K562 (cell line): ENCODE measurements at regions not wholly inside any gene's neighbourhood (a gene's known extent, or its start where the extent isn't known, plus 50 kb on each side); places are given as distances from the start of the nearest gene placed in this dataset.

Experiments used
- ATAC-seq: fragments of 200-7000 bp; cut with Tn5 transposase; 3 replicates; pipeline ENCODE4 v1.9.1; 2020; ENCODE audit warnings: moderate library complexity
- BruUV-seq: library from RNA; stranded (reverse); fragments of 400-500 nt; replicated peaks from 2 replicates; lab custom pipeline; 2021; lab: Mats Ljungman, UMichigan
- CTCF ChIA-PET: fragments of 300-600 bp; formaldehyde crosslinking; extraction: SDS; loops from one replicate; lab custom pipeline; 2021; ENCODE audit warnings: low intra/inter-chr PET ratio; lab: Yijun Ruan, JAX
- POLR2A ChIA-PET: fragments of 300-600, 350-650 bp; sonication (Branson Sonifier 250); formaldehyde crosslinking; extraction: SDS; loops from one replicate; lab custom pipeline; 2021; ENCODE audit warnings: antibody characterized with exemption, inconsistent platforms; lab: Yijun Ruan, JAX
- DNase-seq, 4 experiments: peaks; one replicate each; pipeline versions ENCODE4 v3.0.0 to v3.0.0-alpha.2; 2011 to 2018; ENCODE audit warnings: low spot score in 3 of 4, mixed read lengths in 3 of 4; ENCODE audit errors: extremely low read depth in 1 of 4
- FAIRE-seq: peaks from 2 replicates; lab custom pipeline; 2011; peaks lifted over from hg19 to GRCh38; lab: Jason Lieb, UNC
- H2AFZ ChIP-seq: 2 replicates; pipeline ENCODE4 v1.6.0; 2011; ENCODE audit warnings: low read depth, low read length, control low read depth, inconsistent platforms
- H3K27ac ChIP-seq: fragments of 200-600 bp; 3 replicates; pipeline ENCODE4 v1.8.0; 2011; ENCODE audit warnings: low read depth, mild to moderate bottlenecking, control low read depth, inconsistent platforms, low read length, moderate library complexity, mixed read lengths; ENCODE audit errors: extremely low read depth
- H3K27me3 ChIP-seq, 2 experiments: fragments of 300-600 bp in 1 of 2; 2 replicates in 1 of 2; 3 replicates in 1 of 2; pipeline versions ENCODE4 v1.6.0 to v1.8.0; 2011; ENCODE audit warnings: inconsistent platforms in 2 of 2, low read length in 2 of 2, mild to moderate bottlenecking in 1 of 2, mixed read lengths in 1 of 2, moderate library complexity in 1 of 2; ENCODE audit not compliant: control insufficient read depth in 2 of 2, insufficient read depth in 2 of 2
- H3K36me3 ChIP-seq: fragments of 300-600 bp; 3 replicates; pipeline ENCODE4 v1.8.0; 2011; ENCODE audit warnings: mild to moderate bottlenecking, low read length, inconsistent platforms; ENCODE audit not compliant: control insufficient read depth, insufficient read depth
- H3K4me1 ChIP-seq, 2 experiments: fragments of 200-600 bp in 1 of 2; replicated peaks in 1 of 2; 2 replicates in 1 of 2; 3 replicates in 1 of 2; pipeline versions ENCODE4 v1.5.1 to v1.8.0; 2011; ENCODE audit warnings: inconsistent platforms in 2 of 2, low read length in 2 of 2, mild to moderate bottlenecking in 1 of 2, mixed read lengths in 1 of 2, moderate library complexity in 1 of 2; ENCODE audit not compliant: control insufficient read depth in 2 of 2, insufficient read depth in 2 of 2
- H3K4me2 ChIP-seq: 2 replicates; pipeline ENCODE4 v1.6.1; 2011; ENCODE audit warnings: low read length, control low read depth, inconsistent platforms, mixed read lengths; ENCODE audit not compliant: insufficient read depth
- H3K4me3 ChIP-seq: fragments of 200-600 bp; sonication (generic), shearing (Covaris generic); 2 replicates; pipeline ENCODE4 v1.5.1; 2016; ENCODE audit warnings: control low read depth, inconsistent platforms
- H3K79me2 ChIP-seq: fragments of 200-600 bp; 3 replicates; pipeline ENCODE4 v1.8.0; 2011; ENCODE audit warnings: low read length, inconsistent platforms; ENCODE audit not compliant: control insufficient read depth, insufficient read depth
- H3K9ac ChIP-seq, 2 experiments: 2 replicates each; pipeline versions ENCODE4 v1.6.0 to v1.6.1; 2011; ENCODE audit warnings: low read depth in 2 of 2, low read length in 2 of 2, control low read depth in 1 of 2, inconsistent platforms in 1 of 2, mild to moderate bottlenecking in 1 of 2, mixed read lengths in 1 of 2; ENCODE audit not compliant: insufficient read depth in 1 of 2
- H3K9me1 ChIP-seq: one replicate; pipeline ENCODE4 v1.6.0; 2011; ENCODE audit warnings: inconsistent platforms, mild to moderate bottlenecking, low read length, moderate library complexity; ENCODE audit not compliant: control insufficient read depth, insufficient read depth
- H3K9me3 ChIP-seq: replicated peaks from 2 replicates; pipeline ENCODE4 v1.5.1; 2011; ENCODE audit warnings: low read depth, low read length, inconsistent platforms; ENCODE audit not compliant: control insufficient read depth, insufficient read depth
- H4K20me1 ChIP-seq: replicated peaks from 2 replicates; pipeline ENCODE4 v1.6.1; 2011; ENCODE audit warnings: low read length, inconsistent platforms, mixed read lengths; ENCODE audit not compliant: control insufficient read depth, insufficient read depth
- ATF7 ChIP-seq: fragments of 450-650 bp; IDR thresholded peaks from 2 replicates; pipeline ENCODE4 v1.7.1; 2014; ENCODE audit warnings: mild to moderate bottlenecking, moderate library complexity
- EGR1 ChIP-seq: fragments of 450-650 bp; conservative IDR thresholded peaks from 2 replicates; pipeline ENCODE4 v1.6.1; 2017; ENCODE audit warnings: mild to moderate bottlenecking
- SPI1 ChIP-seq: IDR thresholded peaks from 2 replicates; pipeline ENCODE4 v1.6.1; 2011; ENCODE audit warnings: low read depth, low read length, control low read depth, borderline replicate concordance
- TBL1XR1 ChIP-seq, 2 experiments: IDR thresholded peaks; 2 replicates each; pipeline ENCODE4 v1.6.1; 2012; ENCODE audit warnings: improper control_type of control experiment in 2 of 2, low read length in 2 of 2, mild to moderate bottlenecking in 1 of 2
- ZNF764 ChIP-seq: fragments of 250-450 bp; sonication (Bioruptor Pico); IDR thresholded peaks from 2 replicates; pipeline ENCODE4 v1.4.0; 2020; ENCODE audit warnings: low read depth, mild to moderate bottlenecking, moderate library complexity
- WGBS: fragments of 100-300 bp; shearing (Covaris generic); methylation state at CpG from one replicate; pipeline ENCODE4 v1.1.6; 2016; ENCODE audit warnings: low coverage, mixed read lengths; ENCODE audit not compliant: insufficient coverage; ENCODE audit errors: missing lambda C conversion rate; 5-methylcytosine and 5-hydroxymethylcytosine counted together
- in situ Hi-C: fragments of 300-500 bp; cut with MboI; formaldehyde crosslinking; loops from 4 replicates; pipeline ENCODE4 v1.15.0; 2018; ENCODE audit warnings: inconsistent platforms, mixed read lengths
- intact Hi-C: fragments of 100-400 bp; cut with micrococcal nuclease; formaldehyde crosslinking; loops from 2 replicates; pipeline ENCODE4 v1.14.2; 2022

GRCh38 chr16:52035436-52035835 lies 511.5 kb downstream of the TOX3 start:
- intact Hi-C loops, result no loop called here
- no peak for FAIRE-seq

GRCh38 chr16:52034830-52035229 lies 512.1 kb downstream of the TOX3 start:
- no TSS peak for BruUV-seq
- no peak for FAIRE-seq
- POLR2A ChIA-PET, result no interaction called here

More at GRCh38 chr16:52035436-52035835, 511.5 kb downstream of the TOX3 start:
- H3K79me2 ChIP-seq, result no peaks in the 10 kb centered on the region
- POLR2A ChIA-PET, result no interaction called here
- no peaks in the 10 kb centered on the region for H3K4me1 ChIP-seq
- no peaks in the 10 kb centered on the region for H3K9me3 ChIP-seq
- H4K20me1 ChIP-seq, result no peaks in the 10 kb centered on the region
- no peak for ATAC-seq
- no peaks in the 10 kb centered on the region for H3K27me3 ChIP-seq
- TF ChIP-seq TBL1XR1 (IDR thresholded peaks at IDR 0.05; ENCODE audit: low read length in 2 of 2) (no peak), ATF7 (no peak), ZNF764 (CRISPR knock-in tag) (no peak)
- TF ChIP-seq, all 486 proteins: peak for 0
- Histone ChIP-seq H3K27ac (no peak overlapping the region), H3K36me3 (no peaks in the 10 kb centered on the region), H2AFZ (no peak overlapping the region), H3K4me2 (no peak overlapping the region), H3K9me1 (no peaks in the 10 kb centered on the region), H3K4me3 (no peak overlapping the region), H3K9ac (no peak overlapping the region)
- in situ Hi-C loops, result no loop called here
- no peak for DNase-seq
- no TSS peak for BruUV-seq
- CTCF ChIA-PET, result no interaction called here
- 0% methylated on average over 2 of the region's 2 CpGs for WGBS

More at GRCh38 chr16:52034830-52035229, 512.1 kb downstream of the TOX3 start:
- no peaks in the 10 kb centered on the region for H3K36me3 ChIP-seq
- H3K27ac ChIP-seq, result no peak overlapping the region
- no peak overlapping the region for H3K9ac ChIP-seq
- DNase-seq (no peak), ATAC-seq (no peak)
- CTCF ChIA-PET, result no interaction called here
- H3K9me1 ChIP-seq, result no peaks in the 10 kb centered on the region
- intact Hi-C loops (no loop called here), in situ Hi-C loops (no loop called here)
- H4K20me1 ChIP-seq, result no peaks in the 10 kb centered on the region
- H3K4me3 ChIP-seq, result no peak overlapping the region
- H3K27me3 ChIP-seq, result no peaks in the 10 kb centered on the region
- H3K9me3 ChIP-seq, result no peaks in the 10 kb centered on the region
- no peaks in the 10 kb centered on the region for H3K4me1 ChIP-seq
- TF ChIP-seq EGR1, result no peak
- TF ChIP-seq SPI1, result peak; percentile 60; the same call in 1 of the 2 replicates
- H3K4me2 ChIP-seq, result no peak overlapping the region
- H2AFZ ChIP-seq, result no peak overlapping the region
- no peaks in the 10 kb centered on the region for H3K79me2 ChIP-seq
